Left renal pelvis (tissue), 4 donors: ENCODE measurements at regions not wholly inside any gene's neighbourhood (a gene's known extent, or its start where the extent isn't known, plus 50 kb on each side); places are given as distances from the start of the nearest gene placed in this dataset.

Source experiments
- DNase-seq, 4 donors: peaks; one replicate each; pipeline ENCODE4 v3.0.0-alpha.2; 2013; ENCODE audit warnings: low read depth in 4 of 4, low spot score in 3 of 4

- no peak for DNase-seq
These were observed 70.7 kb upstream of the PSMA6 start for GRCh38 chr14:35221462-35221861.

DNA sequence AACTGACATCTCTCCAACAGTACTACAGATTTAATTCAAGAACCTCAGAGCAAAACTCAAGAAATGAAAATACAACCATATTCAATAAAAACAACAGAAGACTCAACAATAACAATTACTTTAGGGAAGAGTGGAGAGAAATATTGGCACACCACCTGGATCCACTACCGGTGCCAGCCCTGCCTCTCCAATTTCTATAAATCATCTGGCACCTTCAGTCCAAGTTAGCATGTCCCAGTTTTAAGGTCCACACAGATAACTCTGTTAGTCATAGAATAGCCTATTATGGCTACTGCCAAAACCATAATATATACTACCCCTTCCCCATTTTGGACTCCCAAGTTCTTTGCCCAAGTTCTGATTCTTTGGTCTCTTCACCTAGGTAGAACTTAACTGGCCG is 69.9 kb upstream of the PSMA6 start:
- DNase-seq: no peak

DNA sequence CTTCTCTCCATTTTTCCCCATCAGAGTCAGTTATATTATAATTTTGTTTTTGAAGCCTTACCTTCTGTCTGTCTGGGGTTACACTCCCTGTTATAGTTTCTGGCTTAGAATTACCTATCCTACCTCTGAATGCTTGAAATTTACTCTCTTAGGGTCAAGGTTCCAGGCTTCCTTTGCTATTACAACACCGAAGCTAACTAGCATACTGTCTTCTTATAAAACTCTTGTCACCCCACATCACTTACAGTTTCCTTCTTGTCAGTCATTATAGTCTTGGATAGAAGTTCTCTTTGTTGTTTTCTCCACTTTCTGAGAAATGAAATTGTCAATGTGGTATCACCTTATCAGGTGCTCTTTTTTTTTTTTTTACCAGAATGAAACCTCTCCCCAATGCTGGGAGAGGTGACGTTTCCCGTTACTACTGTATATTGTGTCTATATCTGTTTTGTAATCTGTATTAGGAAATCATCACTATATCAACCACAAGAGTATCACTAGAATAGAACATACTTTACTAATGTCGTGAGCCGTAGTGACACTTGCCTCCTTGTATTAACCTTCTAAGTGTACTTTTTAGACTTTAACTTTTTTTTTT is 69.2 kb upstream of the PSMA6 start:
- DNase-seq: no peak

- no peak for DNase-seq
These were observed 68.3 kb upstream of the PSMA6 start for GRCh38 chr14:35223927-35224326.

DNA sequence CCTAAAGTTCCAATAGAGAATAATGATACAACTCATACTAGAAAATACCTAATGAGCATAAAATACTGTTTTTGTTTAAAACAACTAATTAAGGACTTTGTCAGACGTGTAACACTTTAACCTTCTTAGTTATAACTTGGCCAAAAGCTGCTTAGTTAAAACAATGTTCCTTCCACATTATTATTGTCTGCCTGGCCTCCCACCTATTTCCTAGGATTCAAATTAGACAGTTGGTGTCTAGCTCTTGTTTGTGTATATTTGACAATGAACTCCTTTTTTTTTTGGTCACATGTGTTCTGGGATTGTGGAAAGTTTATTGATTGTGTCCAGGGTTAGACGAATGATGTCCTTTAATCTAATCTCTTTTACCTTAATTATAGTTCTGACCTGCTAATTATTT is 67.6 kb upstream of the PSMA6 start:
- no peak for DNase-seq

GRCh38 chr14:35229084-35229791 is 62.9 kb upstream of the PSMA6 start:
- no peak for DNase-seq

DNA sequence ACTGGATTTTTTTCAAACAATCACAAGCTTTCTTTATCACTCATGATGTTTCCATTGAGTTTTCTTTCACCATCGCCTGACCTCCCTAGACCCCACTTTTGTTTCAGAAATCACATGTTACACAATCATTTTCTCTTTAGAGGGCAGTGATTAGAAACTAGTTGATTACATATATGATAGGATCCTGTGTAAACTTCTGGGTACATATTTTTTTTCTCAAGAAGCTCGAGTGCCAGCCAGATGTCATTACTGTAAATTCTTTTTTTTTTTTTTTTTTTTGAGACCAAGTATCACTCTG is 62.4 kb upstream of the PSMA6 start:
- DNase-seq: no peak

DNA sequence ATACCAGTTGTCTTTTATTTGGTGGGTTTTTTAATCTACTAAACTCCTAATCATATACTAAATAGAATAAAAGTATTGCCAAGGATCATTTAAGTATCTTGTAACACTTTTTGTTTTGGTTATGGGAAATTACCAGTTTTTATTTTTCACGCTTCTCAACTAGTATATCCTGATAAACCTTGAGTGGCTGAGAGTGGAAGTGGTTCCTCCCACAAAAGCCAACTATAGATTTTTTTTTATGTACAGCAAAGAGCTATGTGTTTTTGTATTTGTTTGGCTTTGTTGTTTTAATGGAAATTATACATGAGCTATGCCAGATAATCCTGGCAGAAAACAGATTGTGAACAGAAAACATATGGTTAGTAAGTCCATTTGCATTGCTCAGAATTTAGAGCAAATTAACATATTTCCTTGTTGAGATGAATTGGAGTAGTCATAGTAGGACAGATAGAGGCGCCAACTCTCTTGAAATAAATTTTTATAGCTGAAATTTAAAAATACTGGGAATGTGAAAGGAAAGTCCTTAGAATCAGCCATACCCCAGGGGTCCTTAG is 60.9 kb upstream of the PSMA6 start:
- DNase-seq: no peak

DNA sequence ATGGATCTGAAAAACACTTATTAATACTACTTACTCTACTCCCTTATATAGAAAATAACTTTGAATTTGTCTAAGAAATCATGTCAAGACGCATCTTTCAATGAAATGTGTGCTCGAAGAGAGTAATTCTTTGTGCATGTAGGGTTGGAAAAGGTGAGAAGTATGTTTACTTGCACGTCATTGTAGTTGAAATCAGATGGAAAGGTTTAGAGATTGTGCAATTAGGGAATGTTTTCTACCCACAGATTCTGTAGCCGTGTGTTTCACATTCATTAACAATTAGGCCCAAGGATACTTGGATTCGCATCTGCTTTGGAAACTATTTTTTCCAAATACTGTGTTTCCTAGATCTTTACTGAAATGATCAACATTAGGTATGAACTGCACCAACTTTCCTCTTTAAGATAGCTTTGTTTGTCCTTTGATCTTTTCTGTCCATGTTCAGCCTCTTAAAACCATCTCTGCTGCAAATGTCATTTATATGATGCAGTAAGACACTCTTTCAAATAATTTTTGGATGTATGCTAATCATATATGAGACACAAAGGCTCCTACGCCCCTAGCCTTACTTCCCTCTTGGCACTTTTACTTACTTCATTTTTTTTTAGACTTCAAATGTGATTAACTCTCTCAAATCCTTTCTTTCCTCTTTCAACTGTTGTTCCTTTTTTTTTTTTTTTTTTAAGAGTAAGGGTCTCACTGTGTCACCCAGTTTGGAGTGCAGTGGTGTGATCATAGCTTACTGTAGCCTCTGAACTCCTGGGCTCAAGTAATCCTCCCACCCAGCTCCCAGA is 58.0 kb upstream of the PSMA6 start:
- no peak for DNase-seq

GRCh38 chr14:35235840-35236239 is 56.3 kb upstream of the PSMA6 start:
- no peak for DNase-seq

DNA sequence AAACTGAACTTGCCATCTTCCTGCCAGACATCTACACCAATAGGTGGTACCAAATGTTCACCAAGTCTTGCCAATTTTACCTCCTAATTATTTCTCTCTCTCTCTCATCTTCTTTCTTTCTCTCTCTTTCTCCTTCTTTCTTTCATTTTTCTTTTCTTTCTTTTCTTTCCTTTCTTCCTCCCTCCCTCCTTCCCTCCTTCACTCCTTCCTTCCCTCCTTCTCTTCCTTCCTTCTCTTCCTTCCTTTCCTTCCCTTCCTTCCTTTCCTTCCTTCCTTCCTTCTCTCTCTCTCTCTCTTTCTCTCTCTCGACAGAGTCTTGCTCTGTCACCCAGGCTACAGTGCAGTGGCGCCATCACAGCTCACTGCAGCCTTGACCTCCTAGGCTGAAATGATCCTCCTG is 55.4 kb upstream of the PSMA6 start:
- DNase-seq: no peak

DNA sequence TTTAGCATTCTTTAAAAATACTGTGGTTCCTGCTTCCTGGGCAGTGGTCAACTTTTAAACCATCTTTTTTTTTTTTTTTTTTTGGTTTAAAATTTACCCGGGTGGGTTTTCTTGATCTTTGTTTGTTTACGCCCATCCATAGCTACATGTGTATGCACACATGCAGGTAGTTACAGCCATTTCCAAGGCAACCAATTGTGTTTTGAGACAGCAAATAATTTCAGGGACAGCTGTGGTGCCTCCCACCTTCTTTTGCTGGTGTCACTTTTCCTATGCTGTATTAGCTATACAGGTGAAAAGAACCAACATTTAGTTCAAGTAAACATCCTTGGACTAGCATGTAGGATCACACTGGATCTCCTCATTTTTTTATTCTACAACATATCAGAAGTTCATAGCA is 52.0 kb upstream of the PSMA6 start:
- DNase-seq: peak in 2 of 4 donors; percentile 10 to 24
